OCI-M2 (cell line): ENCODE measurements at regions not wholly inside any gene's neighbourhood (a gene's known extent, or its start where the extent isn't known, plus 50 kb on each side); places are given as distances from the start of the nearest gene placed in this dataset.
A peak's percentile ranks its signal among the peaks of the same experiment; 100 is the strongest.
"Not testable (repeated sequence)": the region's sequence is repeated elsewhere in the genome, so short reads cannot be mapped to it uniquely, and the experiment has no call there.

ENCODE experiments used
- DNase-seq: peaks from one replicate; lab custom pipeline; 2025; ENCODE audit not compliant: unreplicated experiment; lab: John Stamatoyannopoulos, UW

DNA sequence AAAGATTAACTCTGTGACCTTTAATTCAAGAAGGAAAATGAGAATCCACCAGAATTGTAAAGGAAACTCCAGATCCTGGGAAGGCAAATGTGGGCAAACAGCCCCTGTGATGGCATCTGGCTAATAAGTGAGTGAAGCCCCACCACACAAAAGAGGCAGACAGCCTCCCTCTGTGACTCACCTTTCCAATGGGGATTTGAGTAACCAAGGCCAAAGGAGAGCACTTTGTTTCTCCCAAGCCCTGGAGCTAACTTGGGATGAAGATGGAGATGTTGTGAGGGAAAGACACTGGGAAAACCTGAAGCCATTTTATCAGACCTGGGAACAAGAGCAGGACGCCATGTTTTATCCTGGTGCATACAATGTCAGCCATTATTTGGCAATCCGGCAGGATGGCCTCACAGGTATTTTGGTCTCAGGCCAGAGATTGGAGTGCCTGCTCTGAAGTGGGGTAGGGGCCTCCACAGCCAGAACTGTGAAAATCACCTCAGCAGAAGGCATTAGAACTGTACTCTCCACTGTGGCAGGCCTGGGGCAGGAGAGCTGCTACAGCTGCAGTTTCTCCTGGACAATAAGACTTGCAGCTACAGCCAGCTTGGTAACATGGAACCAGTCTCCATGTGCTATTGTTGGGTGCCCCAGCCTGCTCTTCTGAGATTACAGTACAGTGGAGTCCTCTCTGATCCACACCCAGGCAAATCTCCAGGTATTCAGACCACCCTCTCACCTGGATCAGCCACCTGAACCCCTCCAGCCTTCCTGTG lies 96.6 kb upstream of the PCED1B start:
- no peak for DNase-seq

DNA sequence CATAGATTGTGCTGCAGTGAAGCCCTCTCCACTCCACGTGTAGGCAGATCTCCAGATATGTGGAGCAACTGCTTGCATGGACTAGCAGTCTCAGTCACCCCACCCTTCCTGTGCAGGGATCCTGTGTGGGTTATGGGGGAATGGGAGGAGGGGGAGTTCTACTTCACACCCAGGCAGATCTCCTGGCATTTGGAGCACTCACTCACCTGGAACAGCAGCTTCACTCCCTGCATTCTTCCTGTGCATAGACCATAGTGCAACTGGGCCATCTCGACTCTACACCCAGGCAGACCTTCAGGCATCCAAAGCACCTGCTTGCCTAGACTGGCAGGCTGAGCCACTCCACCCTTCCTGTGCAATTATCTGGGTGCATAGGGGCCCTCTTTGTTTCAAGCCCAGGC lies 96.0 kb upstream of the PCED1B start:
- DNase-seq = no peak

DNA sequence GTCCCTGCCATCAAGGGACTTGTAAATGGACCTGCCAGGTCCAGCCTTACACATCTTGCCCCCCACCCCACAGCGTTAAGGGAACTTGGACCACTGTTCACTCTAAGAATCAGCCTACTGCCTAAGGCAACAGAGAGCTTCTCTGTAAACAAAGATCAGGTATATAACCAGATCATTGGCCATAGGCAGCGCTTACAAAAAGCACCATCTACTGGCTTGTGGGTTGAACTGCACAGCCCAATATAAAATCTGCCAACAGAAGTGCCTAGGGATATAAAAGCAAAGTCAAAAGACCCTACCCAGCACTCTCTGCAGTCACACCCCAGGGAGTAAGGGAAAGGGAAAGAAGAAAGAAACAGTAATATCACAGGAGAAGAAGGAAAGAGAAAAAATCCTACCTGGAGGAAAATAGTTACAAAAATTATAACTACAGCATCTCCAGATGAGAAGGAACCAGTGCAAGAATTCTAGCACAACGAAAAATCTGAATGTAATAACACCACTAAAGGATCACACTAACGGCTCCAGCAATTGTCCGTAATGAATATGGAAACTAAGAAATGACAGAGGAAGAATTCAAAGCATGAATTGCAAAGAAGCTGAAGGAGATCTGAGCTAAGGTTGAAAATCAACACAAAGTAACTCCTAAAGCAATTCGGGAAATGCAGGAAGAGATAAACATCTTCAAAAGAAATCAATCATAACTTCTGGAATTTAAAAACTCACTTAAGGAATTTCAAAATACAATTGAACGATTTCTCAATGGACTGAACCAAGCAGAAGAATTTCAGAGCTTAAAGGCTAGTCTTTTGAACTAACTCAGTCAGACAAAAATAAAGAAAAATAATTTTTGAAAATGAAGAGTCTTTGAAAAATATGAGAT lies 95.2 kb upstream of the PCED1B start:
- peak; percentile 26 for DNase-seq

DNA sequence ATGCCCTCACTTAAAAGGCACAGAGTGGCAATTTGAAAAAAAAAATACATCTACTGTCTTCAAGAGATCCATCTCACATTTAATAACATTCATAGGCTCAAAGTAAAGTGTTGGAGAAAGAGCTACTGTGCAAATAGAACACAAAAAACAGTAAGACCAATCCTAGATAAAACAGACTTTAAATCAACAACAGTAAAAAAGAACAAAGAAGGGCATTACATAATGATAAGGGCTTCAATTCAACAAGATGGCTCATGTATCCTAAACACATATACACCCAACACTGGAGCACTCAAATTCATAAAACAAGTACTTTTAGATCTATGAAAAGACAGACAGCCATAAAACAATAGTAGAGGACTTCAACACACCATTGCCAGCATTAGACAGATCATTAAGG lies 93.6 kb upstream of the PCED1B start:
- no peak for DNase-seq

DNA sequence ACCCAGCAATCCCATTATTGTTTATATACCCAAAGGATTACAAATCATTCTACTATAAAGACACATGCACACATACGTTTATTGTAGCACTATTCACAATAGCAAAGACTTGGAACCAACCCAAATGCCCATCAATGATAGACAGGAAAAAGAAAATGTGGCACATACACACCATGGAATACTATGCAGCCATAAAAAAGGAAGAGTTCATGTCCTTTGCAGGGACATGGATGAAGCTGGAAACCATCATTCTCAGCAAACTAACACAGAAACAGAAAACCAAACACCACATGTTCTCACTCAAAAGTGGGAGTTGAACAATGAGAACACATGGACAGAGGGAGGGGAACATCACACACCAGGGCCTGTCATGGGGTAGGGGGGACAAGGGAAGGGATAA lies 91.3 kb upstream of the PCED1B start:
- DNase-seq = not testable (repeated sequence)

DNA sequence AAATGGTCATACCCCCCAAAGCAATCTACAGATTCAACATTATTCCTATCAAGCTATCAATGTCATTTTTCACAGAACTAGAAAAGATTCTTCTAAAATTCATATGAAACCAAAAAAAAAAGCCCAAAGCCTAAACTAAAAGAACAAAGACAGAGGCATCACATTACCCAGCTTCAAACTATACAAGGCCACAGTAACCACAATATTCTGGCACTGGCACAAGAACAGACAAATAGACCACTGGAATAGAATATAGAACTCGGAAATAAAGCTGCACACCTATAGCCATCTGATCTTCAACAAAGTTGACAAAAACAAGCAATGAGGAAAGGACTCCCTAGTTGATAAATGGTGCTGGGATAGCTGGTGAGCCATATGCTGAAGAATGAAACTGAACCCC lies 89.2 kb upstream of the PCED1B start:
- DNase-seq = no peak

DNA sequence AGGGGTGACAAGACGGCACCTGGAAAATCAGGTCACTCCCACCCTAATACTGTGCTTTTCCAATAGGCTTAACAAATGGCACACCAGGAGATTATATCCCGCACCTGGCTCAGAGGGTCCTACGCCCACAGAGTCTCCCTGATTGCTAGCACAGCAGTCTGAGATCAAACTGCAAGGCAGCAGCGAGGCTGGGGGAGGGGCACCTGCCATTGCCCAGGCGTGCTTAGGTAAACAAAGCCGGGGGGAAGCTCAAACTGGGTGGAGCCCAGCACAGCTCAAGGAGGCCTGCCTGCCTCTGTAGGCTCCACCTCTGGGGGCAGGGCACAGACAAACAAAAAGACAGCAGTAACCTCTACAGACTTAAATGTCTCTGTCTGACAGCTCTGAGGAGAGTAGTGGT lies 87.4 kb upstream of the PCED1B start:
- not testable (repeated sequence) for DNase-seq

DNA sequence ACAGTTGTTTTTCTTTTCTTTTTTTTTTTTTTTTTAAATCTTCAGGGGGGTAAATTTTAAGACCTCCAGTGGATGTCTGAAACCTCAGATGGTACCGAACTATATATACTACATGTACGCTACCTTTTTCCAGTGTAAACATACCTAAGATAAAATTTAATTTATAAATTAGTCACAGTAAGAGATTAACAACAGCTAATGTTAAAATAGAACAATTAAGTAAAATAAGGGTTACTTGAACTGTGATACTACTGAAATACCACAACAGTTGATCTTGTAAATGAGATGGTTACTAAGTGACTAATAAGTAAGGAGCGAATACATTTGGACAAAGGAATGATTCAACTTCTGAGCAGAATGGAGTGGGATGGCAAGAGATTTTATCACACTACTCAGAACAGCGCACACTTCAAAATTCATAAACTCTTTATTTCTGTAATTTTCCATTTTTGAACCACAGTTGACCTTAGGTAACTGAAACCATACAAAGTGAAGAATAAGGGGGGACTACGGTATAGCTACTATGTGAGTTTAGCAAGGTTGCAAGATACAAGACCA lies 80.5 kb upstream of the PCED1B start:
- no peak for DNase-seq

DNA sequence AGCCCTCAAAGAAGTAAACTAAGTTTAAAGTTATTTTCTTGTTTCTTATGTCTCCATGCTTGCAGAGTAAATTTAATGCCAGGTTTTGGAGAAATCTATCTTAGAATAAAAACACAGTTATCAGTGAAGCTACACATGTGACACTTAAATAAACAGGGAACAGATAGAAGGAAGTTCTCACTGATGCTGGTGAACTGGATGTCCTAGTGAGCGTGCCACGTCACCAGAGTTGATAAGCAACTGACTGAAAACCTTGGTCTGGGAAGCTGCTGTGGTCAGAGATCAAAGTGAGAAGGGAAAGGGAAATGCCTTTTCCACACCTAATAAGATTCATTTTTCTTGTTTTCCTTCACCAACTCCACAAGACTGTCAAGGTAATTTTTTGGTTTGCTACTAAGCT lies 74.8 kb upstream of the PCED1B start:
- peak; percentile 13 for DNase-seq

DNA sequence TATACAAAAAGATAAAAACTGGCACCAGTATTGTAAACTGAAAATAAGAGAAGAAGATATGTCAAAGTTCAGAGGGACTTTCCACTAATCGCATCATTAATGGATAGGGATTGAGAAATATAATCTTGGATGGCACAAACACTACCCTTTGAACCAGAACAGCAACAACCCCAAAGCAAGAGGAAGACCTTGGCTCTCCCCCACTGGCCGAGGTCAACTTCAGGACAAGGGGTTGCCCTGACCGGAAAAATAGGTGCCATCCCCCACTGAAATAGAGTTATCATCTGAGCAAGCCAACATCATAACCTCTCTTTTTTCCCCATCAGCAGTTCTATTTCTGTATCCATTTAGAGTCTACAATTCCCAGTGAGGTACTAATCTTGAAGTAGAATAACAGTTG lies 72.4 kb upstream of the PCED1B start:
- no peak for DNase-seq

DNA sequence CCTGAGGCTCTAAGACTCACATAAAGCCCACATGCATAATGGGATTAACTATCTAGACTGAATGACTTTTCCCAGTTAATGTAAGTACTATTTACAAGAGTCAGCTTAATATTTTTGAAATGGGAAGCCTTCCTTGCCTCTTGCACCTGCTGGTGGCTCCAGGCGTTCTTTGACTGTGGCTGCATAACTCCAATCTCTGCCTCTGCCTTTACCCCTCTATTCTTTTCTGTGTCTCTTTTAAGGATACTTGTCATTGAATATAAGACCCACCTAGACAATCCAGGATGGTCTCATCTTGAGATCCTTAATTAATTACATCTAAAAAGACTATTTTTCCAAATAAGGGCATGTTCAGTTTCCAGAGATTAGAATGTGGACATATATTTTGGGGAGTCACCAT lies 66.9 kb upstream of the PCED1B start:
- DNase-seq = no peak

DNA sequence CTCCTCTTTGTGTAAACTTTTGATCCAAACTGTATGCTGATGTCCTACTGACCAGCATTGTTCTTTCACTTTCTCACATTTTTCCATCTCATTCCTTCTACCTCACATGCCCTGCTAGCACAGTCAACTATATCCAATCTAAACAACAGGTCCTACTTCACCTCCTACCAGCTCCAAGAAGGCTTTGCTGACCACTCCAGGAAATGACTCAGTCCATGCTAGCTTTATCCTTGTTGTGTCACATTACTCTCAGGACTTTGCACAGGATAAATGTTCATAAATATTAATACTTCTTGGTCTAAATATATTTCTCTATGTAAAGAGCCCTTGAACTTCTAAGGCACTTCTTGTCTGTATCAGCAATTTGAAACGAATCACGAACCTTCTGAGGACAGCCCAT lies 64.9 kb upstream of the PCED1B start:
- DNase-seq = no peak

DNA sequence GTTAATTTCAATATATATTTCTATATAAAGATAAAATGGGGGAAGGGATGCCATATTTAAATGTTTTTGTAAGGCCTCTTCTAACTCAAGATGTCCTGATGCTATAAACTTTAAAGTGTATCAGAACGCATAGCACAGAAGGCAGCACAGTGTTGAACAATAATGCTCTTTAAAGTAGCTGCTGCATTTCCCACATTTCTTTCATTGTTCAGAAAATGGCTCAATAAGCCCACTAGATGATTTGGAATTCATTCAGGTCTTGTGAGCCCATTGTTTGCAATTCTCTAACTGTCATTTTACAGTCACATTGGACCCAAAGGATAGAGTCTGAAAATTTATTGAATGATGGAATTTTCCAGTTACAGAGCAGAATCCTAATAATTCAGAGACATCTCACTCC lies 64.0 kb upstream of the PCED1B start:
- no peak for DNase-seq

DNA sequence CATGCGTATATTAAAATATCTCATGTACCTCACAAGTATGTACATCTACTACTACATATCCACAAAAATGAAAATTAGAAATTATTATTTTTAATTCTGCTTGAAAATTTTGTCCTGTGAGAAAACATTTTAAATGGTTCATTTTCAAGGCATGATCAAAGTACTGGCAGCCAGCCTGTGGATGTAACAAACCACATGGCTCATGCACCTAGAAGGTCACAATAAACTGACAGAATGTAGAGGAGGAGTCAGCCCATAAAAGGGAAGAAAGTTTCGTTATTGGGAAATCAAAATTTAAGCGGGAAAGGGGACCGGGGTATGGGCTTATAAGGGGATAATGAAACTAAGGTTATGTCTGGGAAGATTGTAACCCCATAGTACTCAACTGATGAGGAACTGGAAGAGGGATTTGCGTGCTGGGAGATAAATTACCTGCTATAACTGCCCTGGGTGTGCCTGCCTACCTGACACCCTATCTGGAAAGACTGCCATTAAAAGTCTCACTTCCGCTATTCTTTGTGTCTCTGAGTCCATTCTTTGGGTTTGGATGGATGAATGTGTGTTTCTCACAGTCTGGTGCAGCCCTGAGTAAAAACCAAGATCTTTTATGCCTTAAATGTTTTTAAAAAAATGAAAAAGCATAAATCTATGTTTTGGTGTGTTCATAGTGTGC lies 62.2 kb upstream of the PCED1B start:
- DNase-seq = no peak

DNA sequence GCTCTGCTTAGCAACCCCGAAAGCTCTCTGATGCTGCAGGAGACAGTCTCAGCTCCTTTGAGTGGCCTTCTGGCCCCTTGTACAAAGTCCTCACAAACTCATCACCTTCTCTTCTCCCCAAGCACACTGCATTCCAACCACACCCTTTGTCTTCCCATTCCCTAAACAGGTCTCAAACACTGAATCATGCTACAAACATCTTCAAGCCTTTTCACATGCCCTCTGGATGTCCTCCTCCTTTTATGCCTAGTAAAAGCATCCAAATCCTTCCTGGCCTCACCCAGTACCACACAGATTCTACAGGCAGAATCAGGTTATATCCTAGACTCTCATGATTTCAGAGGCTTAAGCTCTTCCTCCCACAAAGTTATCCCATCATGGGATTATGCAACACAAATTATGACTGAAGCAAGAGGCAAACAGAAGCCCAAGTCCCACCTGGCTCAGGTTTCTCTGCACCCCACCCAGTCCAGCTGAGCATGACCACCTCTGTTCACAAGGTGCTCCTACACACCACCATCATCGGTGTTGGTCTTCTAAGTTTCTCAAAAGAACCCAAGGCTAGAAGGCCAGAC lies 61.4 kb upstream of the PCED1B start:
- DNase-seq = no peak

DNA sequence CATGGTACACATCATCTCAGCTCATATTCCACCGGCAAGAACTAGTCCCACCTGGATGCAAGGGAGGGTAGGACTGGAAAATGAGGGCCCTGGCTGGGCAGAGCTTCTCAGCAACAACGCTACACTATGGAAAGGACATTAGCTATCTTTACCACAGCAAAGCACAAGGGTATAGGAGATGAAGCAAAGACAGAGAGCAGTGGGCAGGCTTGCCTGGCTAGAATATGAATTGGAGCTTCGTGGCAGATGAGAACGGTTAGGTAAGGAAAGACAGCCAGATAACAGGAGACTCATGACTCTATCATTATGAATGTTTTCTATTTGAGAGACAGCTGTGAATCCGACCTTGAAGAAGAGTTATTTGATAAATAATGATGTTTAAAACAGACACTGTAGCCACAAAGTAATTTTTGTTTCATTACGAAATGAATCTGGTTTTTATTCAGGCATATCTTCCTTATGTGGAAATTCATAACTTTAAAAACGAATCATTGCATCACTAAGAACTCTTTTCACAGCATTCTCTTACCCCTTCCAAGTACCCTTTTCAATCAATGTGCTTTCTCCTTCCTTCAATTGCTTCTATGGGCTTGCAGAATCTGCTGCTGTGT lies 59.1 kb upstream of the PCED1B start:
- no peak for DNase-seq

DNA sequence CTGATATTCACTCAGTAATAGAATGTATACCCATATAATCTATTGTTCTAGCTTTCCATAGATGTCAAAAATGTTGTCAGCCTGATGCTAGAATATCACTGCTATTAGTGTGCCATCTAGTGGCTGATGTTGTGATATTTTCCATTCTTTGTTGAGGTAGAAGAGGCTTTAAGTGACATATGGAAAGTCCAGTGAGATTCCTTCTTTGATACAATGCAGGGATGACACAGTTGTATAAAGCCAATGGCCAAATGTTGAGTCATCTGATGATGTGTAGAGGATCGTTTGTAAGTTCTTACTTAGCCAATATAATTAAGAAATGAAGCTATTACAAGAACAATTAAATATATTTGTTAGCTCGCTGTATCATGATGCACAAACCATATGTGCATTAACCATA lies 58.1 kb upstream of the PCED1B start:
- peak; percentile 17 for DNase-seq

DNA sequence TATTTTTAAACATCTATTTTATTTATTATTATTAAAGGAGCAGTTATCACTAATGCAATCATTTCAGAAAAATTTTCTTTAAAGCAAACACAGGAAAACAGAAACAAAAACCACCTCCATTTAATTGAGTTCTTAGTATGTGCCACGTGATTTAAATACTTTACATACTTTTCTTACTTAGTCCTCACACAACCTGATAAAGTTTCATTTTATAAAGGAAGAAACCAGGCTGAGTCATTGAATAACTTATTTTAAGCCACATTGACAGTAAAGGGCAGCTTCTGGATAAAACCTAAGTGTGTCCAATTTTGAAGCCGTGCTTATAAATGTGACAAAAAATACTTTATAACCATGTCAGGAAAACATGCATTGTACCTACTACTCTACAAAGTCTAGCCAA lies 57.1 kb upstream of the PCED1B start:
- no peak for DNase-seq

DNA sequence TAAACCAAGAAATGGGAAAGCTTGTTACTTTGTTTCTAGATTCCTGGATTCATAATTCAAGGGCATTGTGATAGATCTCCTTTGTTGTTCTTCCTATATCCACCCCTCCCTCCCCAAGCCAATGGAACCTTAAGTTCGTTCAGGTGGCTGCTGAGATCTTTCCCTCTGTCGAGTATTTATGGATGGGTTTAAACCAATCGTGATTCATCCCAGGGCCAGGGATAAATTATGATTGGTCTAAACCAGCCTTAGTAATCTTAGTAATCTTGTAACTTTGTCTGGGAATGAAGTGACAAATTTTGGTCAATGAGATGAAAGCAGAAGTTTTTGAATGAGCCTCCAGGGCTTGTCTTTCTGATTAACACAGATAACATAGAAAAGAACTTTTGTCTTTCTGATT lies 56.1 kb upstream of the PCED1B start:
- DNase-seq = no peak

DNA sequence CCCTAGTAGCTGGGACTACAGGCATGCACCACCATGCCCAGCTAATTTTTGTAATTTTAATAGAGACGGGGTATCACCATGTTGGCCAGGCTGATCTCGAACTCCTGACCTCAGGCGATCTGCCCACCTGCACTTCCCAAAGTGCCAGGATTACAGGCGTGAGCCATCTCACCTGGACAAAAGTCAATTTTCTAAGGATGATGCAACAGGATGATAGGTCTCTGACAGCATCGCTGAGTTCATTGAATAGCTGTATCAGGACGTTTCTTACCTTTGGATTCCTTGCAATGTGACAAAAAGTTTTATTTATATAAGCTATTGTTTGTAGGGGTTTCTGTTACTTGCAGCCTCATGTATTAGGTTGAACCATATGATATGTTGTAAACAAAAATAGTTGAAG lies 55.5 kb upstream of the PCED1B start:
- no peak for DNase-seq

DNA sequence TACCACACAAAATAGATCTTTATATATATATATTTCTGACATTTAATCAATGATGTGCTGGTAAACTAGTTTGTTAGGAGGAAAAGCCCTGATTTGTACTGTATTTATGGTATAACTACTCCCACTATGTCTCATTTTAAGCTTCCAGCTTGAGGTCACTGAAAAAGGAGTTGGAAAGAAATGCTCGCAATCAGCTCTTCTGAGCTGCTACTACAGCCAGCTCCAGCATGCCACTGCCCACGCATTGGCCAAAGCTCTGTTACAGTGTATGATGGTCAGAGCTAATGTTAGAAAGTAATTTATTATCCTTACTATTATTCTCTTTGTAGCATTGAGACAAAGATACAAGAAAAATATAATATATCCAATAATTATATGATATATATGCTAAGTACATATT lies 55.0 kb upstream of the PCED1B start:
- DNase-seq = no peak
